HG03280 (cell line): ENCODE measurements at regions not wholly inside any gene's neighbourhood (a gene's known extent, or its start where the extent isn't known, plus 50 kb on each side); places are given as distances from the start of the nearest gene placed in this dataset.

Experiments
- ATAC-seq: cut with Tn5 transposase; IDR thresholded peaks from one replicate; pipeline ENCODE4 v1.9.1; 2021; ENCODE audit warnings: mild to moderate bottlenecking, moderate library complexity; ENCODE audit not compliant: unreplicated experiment

DNA sequence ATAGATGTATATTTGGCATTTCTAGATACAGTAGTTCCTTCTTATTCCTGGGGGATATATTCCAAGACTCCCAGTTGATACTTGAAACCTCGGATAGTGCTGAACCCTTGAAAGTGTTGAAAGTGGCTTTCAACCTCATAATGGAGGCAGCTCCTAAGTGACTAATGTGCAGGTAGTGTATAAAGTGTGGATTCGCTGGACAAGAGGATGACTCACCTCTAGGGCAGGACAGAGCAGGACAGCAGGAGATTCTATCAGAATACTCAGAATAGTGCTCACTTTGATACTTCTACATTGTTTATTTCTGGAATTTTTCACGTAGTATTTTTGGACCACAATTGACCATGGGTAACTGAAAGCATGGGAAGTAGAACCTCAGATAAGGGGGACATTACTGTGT lies 1138.9 kb upstream of the WWC1 start:
- ATAC-seq, result no peak

DNA sequence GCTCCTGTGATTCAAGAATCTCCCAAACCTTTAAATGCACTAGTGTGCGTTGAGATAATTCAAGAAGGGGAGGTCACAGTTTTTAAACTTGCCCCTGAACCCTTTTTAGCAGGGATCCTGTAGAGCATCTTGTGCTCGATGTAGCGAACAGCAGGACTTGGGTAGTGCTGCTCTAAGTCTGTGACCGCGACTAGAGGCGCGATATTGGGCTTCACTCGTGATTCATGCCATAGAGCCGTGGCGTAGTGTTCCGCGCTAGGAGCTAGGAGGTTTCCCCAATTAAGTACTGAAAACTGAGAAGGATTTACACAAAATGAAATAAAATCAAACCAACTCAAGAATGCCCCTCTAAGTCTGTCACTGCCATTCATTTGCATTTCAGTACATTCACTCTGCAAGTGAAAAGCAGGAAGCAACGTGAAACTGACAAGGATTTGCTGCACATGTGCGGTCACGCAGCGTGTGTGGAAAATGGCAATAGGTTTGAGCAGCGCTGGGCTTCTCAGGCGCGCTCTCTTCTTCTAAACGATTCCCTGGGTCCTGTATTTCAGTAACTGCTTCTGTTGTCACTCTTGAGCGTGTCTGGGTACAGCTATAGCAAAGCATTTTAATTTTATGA lies 1135.9 kb upstream of the WWC1 start:
- ATAC-seq, result no peak

- no peak for ATAC-seq
Observed at GRCh38 chr5:167156446-167156845, 1135.0 kb upstream of the WWC1 start.

DNA sequence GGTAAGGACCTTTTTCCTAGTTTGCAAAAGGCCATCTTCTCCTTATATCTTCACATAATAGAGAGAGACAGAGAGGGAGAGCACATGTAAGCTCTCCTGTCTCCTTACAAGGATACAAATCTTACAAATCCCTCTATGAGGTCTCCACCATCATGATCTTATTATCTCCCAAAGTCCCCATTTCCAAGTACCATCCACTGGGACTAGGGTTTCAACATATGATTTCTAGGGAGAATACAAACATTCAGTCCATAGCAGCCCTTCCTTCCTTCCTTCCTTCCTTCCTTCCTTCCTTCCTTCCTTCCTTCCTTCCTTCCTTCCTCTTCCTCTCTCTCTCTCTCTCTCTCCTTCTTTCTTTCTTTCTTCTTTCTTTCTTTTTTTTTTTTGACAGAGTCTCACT lies 1132.9 kb upstream of the WWC1 start:
- ATAC-seq, result no peak

DNA sequence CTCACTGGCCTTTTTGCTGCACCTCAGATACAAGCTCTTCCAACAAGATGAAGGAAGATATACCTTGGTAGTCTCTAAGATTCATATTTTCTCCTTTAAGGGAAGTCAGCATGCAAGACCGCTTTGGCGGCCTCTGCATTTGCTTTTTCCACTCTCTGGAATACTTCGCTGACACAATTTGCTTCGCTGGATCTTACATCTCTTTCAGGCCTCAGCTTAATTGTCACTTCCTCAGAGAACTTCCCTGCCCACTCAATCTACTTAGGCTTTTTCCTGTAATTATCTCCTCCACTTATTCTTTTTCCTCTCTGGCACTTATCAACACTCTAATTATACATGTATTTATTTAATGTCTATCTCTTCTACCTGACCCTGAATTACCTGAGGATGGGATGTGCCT lies 1131.1 kb upstream of the WWC1 start:
- no peak for ATAC-seq

GRCh38 chr5:167166696-167167095 lies 1124.7 kb upstream of the WWC1 start:
- ATAC-seq, result no peak

- ATAC-seq, result no peak
Observed at GRCh38 chr5:167167191-167167795, 1124.2 kb upstream of the WWC1 start.

- no peak for ATAC-seq
Observed at GRCh38 chr5:167168971-167169370, 1122.5 kb upstream of the WWC1 start.

GRCh38 chr5:167171056-167171455 lies 1120.4 kb upstream of the WWC1 start:
- no peak for ATAC-seq

GRCh38 chr5:167177736-167178135 lies 1113.7 kb upstream of the WWC1 start:
- no peak for ATAC-seq

GRCh38 chr5:167180906-167181305 lies 1110.5 kb upstream of the WWC1 start:
- ATAC-seq, result no peak

DNA sequence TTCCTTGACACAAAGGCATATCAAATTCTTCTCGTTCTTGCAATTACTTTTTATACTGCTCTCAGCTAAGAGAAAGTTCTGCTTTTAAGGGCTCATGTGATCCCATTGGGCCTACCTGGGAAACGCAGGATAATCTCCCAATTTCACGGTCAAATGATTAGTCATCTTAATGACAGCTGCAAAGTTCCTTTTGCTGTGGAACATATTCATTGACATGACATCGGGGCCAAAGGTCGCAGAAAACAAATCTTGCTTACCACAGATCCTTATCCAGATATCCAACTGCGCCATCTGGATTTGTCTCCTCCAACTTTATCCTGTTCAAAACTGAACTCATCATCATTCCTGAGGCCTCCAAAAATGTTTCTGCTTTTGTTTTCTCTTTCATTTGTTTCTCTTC lies 1085.6 kb upstream of the WWC1 start:
- ATAC-seq, result no peak

DNA sequence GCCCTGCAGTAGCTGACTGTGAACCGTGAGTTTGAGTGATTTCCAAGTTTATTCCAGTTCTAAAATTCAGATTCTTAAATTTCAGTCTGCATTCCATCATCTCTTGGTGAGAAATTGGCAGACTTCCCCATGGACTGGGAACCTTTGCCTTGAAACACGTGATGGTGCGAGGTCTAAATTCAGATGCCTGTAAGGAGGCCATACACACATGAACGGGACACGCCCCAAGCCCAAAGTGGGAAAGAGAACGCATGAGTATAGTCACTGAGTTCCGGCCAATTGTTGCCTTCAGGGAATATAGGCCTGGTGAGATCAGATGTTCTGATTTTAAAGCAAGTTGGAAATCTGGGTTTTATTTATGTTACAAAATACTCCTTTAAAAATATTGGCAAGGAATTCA lies 1084.4 kb upstream of the WWC1 start:
- ATAC-seq, result no peak

DNA sequence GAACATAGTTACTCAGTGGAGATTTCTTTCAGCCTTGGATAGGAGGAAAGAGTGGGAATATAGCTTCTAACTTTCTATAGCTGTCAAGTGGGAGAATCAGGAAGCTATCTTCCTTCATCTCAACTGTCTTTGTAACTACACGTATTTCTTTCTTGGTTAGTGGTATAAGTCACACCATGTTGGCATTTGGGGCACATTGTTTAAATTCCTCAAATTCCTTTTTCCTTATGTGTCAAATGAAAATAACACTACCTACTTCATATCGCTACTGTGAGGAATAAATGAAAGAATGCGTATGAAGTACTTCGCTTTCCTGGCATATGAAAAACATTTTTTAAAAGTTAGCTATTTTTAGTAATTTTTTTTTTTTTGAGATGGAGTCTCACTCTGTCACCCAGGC lies 1082.5 kb upstream of the WWC1 start:
- no peak for ATAC-seq

DNA sequence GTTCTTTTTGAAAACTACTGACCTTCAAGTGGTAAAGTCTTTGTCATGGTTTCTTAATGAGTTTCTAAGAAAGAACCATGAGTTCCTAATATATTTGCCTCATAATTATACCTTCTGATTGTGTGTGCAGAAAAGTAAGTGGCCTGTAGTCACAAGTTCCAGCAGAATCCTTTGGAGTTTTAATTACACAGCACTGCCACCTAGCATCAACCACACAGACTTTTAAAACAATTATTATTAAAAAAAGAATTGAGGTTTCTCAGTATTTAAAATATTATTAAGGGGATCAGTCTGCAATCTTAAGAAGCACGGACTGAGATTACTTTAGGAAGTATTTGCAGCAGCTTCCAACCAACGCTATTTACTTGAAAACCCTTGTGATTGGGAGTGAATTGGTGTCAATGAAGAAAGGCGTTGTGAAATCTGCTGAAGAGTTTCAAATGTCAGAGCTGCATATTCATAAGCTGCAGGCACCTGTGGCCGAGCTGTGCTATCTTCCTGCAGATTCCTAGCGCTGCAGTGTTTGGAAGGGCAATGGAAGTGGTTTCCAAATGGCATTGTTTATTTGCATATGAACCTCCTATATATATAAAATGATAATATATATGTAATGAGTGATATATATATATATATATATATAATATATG lies 1074.2 kb upstream of the WWC1 start:
- no peak for ATAC-seq

DNA sequence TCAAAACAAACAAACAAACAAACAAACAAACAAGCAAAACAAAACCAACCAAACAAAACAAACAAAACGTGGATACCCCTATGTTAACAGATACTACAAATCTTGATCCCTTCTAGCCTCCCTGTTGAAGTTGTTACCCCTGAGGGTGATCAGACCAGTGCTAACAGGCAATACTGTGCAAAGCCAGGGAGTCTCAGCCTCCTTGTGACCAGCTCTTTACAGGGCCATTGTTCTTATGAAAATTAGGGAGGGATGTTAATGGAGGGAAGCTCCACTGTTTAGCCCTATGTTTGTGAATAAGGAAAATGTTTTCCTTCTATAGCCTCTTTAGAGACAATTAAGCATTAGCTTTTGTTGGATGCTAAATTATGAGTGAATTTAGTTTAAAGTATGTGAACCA lies 1072.1 kb upstream of the WWC1 start:
- no peak for ATAC-seq

DNA sequence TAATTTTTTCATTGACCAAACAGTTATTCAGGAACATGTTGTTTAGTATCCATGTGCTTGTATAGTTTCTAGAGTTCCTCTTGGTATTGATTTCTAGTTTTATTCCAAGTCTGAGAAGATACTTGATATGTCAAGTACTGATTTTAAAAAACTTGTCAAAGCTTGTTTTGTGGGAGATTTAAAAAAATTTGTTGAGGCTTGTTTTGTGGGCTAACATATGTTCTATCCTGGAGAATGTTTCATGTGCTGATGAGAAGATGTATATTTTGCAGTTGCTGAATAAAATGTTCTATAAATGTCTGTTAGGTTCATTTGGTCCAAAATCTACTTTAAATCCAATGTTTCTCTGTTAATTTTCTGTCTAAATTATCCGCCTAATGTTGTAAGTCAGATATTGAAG lies 1065.1 kb upstream of the WWC1 start:
- ATAC-seq, result no peak

- no peak for ATAC-seq
Observed at GRCh38 chr5:167228134-167228533, 1063.3 kb upstream of the WWC1 start.

DNA sequence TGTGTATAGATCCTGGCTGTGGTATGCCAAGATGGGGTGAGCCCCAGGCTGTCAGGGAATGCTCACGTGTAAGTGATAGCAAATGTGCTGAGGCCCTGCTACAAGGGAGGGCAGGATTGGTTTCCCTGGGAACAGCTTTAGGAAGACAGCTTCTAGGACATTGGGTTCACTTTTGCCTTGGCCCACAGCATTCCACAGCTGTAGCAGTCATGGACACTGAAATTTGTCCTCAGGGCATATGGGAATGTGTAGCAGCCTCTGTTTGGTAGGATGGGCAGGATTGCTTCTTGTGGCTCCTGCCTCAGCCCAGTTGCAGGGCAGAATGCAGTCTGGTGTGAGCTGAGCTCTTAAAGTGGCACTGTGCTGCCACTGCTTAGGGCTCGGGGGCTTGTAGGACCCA lies 1061.7 kb upstream of the WWC1 start:
- ATAC-seq, result no peak

DNA sequence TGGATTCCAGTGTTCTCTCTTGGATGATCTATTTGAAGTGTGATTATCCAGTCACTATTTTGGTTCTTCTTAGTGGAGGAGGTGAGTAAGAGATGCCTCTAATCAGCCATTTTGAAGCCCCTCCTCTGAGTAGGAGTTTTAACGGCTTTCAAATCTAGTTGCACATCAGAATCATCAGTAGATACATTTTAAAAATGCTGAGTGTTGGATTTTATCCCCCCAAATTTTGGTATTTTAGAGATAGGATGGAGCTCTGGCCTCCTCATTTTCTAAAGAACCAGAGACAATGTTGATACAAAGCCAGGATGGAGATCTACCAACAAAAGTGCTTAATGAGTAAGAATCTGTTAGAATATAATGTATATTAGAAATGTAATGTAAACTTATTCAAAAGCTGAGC lies 1061.0 kb upstream of the WWC1 start:
- no peak for ATAC-seq

GRCh38 chr5:167232675-167233311 lies 1058.7 kb upstream of the WWC1 start:
- no peak for ATAC-seq
